B cell (primary cell): ENCODE measurements at regions not wholly inside any gene's neighbourhood (a gene's known extent, or its start where the extent isn't known, plus 50 kb on each side); places are given as distances from the start of the nearest gene placed in this dataset.

Source experiments
- EZH2 ChIP-seq: IDR thresholded peaks from 2 replicates; pipeline ENCODE4 v1.6.1; 2012; ENCODE audit warnings: borderline replicate concordance, low read depth, mild to moderate bottlenecking, moderate library complexity, low read length; ENCODE audit not compliant: insufficient read depth, poor library complexity, severe bottlenecking
- TF ChIP-seq, protein P1 (sequence below): fragments of 200-600 bp; IDR thresholded peaks from one replicate; pipeline ENCODE4 v1.8.0; 2022; ENCODE audit warnings: antibody characterized with exemption, mild to moderate bottlenecking

DNA sequence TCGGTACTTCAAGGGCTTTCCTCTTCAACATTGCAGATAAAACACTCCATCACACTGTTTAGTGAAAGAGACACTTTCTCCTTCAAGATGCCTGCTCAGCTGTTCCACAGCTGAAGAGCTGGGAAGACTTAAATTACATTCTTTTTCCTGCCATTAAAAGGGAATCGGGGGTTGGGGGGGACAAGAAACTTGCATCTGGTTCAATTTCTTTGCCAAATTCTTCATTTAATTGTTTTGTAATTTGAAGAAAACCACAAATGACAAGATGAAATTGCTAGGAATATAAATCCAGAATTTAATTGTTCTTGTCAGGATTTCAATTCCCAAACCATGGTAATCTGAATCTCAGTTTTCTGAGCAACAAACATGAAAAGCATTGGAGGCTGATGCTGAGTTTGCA is 478.3 kb downstream of the EBF1 start:
- TF ChIP-seq, protein P1, sequence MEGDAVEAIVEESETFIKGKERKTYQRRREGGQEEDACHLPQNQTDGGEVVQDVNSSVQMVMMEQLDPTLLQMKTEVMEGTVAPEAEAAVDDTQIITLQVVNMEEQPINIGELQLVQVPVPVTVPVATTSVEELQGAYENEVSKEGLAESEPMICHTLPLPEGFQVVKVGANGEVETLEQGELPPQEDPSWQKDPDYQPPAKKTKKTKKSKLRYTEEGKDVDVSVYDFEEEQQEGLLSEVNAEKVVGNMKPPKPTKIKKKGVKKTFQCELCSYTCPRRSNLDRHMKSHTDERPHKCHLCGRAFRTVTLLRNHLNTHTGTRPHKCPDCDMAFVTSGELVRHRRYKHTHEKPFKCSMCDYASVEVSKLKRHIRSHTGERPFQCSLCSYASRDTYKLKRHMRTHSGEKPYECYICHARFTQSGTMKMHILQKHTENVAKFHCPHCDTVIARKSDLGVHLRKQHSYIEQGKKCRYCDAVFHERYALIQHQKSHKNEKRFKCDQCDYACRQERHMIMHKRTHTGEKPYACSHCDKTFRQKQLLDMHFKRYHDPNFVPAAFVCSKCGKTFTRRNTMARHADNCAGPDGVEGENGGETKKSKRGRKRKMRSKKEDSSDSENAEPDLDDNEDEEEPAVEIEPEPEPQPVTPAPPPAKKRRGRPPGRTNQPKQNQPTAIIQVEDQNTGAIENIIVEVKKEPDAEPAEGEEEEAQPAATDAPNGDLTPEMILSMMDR = no peak
- TF ChIP-seq EZH2 = no peak
